ENCODE measurements at regions not wholly inside any gene's neighbourhood (a gene's known extent, or its start where the extent isn't known, plus 50 kb on each side); places are given as distances from the start of the nearest gene placed in this dataset.
"Not testable (repeated sequence)": the region's sequence is repeated elsewhere in the genome, so short reads cannot be mapped to it uniquely, and the experiment has no call there.

GRCh38 chr14:86943391-86944365 lies 1049.3 kb downstream of the GALC start:
- DNase-seq = no peak

- DNase-seq = no peak
These were observed 1050.0 kb downstream of the GALC start for GRCh38 chr14:86942936-86943335.

- no peak for DNase-seq
These were observed 1052.9 kb downstream of the GALC start for GRCh38 chr14:86940106-86940505.

- no peak for DNase-seq
These were observed 1054.7 kb downstream of the GALC start for GRCh38 chr14:86938320-86938719.

- DNase-seq = no peak
These were observed 1056.4 kb downstream of the GALC start for GRCh38 chr14:86936556-86936955.

GRCh38 chr14:86935241-86935885 lies 1057.6 kb downstream of the GALC start:
- no peak for DNase-seq

GRCh38 chr14:86933958-86934595 lies 1058.9 kb downstream of the GALC start:
- no peak for DNase-seq

GRCh38 chr14:86933460-86933859 lies 1059.5 kb downstream of the GALC start:
- DNase-seq = no peak

GRCh38 chr14:86915406-86915805 lies 1077.6 kb downstream of the GALC start:
- no peak for DNase-seq

- no peak for DNase-seq
These were observed 1080.3 kb downstream of the GALC start for GRCh38 chr14:86912709-86913108.

GRCh38 chr14:86911486-86911885 lies 1081.5 kb downstream of the GALC start:
- no peak for DNase-seq

- not testable (repeated sequence) for DNase-seq
These were observed 1087.5 kb downstream of the GALC start for GRCh38 chr14:86905386-86905926.

GRCh38 chr14:86902176-86902950 lies 1090.6 kb downstream of the GALC start:
- DNase-seq = no peak

GRCh38 chr14:86897704-86898513 lies 1095.1 kb downstream of the GALC start:
- no peak for DNase-seq

- no peak for DNase-seq
These were observed 1095.8 kb downstream of the GALC start for GRCh38 chr14:86897224-86897623.

- DNase-seq = no peak
These were observed 1096.3 kb downstream of the GALC start for GRCh38 chr14:86896701-86897100.

- no peak for DNase-seq
These were observed 1100.6 kb downstream of the GALC start for GRCh38 chr14:86892152-86892956.

- DNase-seq = no peak
These were observed 1107.7 kb downstream of the GALC start for GRCh38 chr14:86885280-86885679.

GRCh38 chr14:86884498-86884897 lies 1108.5 kb downstream of the GALC start:
- no peak for DNase-seq

GRCh38 chr14:86882818-86883217 lies 1110.2 kb downstream of the GALC start:
- DNase-seq = no peak

GRCh38 chr14:86865934-86866333 lies 1127.0 kb downstream of the GALC start:
- no peak for DNase-seq

All from CD4-positive, alpha-beta T cell treated with Interleukin-15 for 1 hour (primary cell).